ENCODE measurements at regions not wholly inside any gene's neighbourhood (a gene's known extent, or its start where the extent isn't known, plus 50 kb on each side); places are given as distances from the start of the nearest gene placed in this dataset.

GRCh38 chr16:73965591-73965990 lies 331.0 kb upstream of the PSMD7 start:
- TF ChIP-seq CTCF (IDR thresholded peaks at IDR 0.05) (no peak), POLR2A (IDR thresholded peaks at IDR 0.05) (no peak)

Measured in right lobe of liver (tissue), 4 donors.